ENCODE measurements at regions not wholly inside any gene's neighbourhood (a gene's known extent, or its start where the extent isn't known, plus 50 kb on each side); places are given as distances from the start of the nearest gene placed in this dataset.

GRCh38 chr13:65866138-65866537 is 1364.0 kb downstream of the PCDH9 start:
- no peak overlapping the region for H2BK120ac ChIP-seq (ENCODE audit: low read depth, low read length, poor library complexity, severe bottlenecking)
- H4K5ac ChIP-seq (ENCODE audit: insufficient read length, low read depth, low read length): no peak overlapping the region
- Mint-ChIP-seq H3K27me3 (ENCODE audit: low read depth) (no peaks in the 10 kb centered on the region), H3K4me3 (no peak overlapping the region), H3K4me1 (no peaks in the 10 kb centered on the region), H3K27ac (no peak overlapping the region), H3K9me3 (no peaks in the 10 kb centered on the region), H3K36me3 (ENCODE audit: insufficient read depth in 1 of 3, low read depth in 3 of 3) (no peaks in the 10 kb centered on the region)
- H2AFZ ChIP-seq (ENCODE audit: low read length): no peak overlapping the region
- no peak overlapping the region for H4K91ac ChIP-seq (ENCODE audit: insufficient read length, low read depth, low read length)
- H3K79me1 ChIP-seq (ENCODE audit: insufficient read depth, low read depth, low read length, poor library complexity, severe bottlenecking): no peaks in the 10 kb centered on the region
- no peak overlapping the region for H3K18ac ChIP-seq (ENCODE audit: insufficient read length, low read depth, low read length)
- H2BK5ac ChIP-seq (ENCODE audit: insufficient read length, low read length): no peak overlapping the region
- H3K79me2 ChIP-seq (ENCODE audit: insufficient read depth, low read length): no peaks in the 10 kb centered on the region
- no peak for DNase-seq
- H3K9ac ChIP-seq (ENCODE audit: extremely low read depth, insufficient read length, low read length): no peak overlapping the region
- H3K4me1 ChIP-seq (ENCODE audit: insufficient read depth, low read length): no peaks in the 10 kb centered on the region
- H4K8ac ChIP-seq (replicated peaks; ENCODE audit: insufficient read length, low read depth, low read length): no peak overlapping the region
- no peak overlapping the region for H3K23ac ChIP-seq (ENCODE audit: insufficient read length, low read depth, low read length)
- no peak for TF ChIP-seq CTCF (conservative IDR thresholded peaks at IDR 0.05)
- no CpG with 5 or more reads among the region's 6 CpGs for WGBS (ENCODE audit: extremely low coverage, insufficient read length, low lambda C conversion rate)
- no peak overlapping the region for H3K56ac ChIP-seq (ENCODE audit: insufficient read length, low read depth, low read length)
- H2BK12ac ChIP-seq (ENCODE audit: insufficient read length, low read depth, low read length): no peak overlapping the region
- no peak overlapping the region for H2BK15ac ChIP-seq (ENCODE audit: low read depth, low read length)
- no peak overlapping the region for H3K4ac ChIP-seq (ENCODE audit: low read depth, low read length)
- no peak overlapping the region for H3K14ac ChIP-seq (ENCODE audit: insufficient read depth, low read length)
- no peak overlapping the region for H2BK20ac ChIP-seq (ENCODE audit: low read depth, low read length, poor library complexity, severe bottlenecking)
- H3K23me2 ChIP-seq (ENCODE audit: insufficient read length, low read depth, low read length, poor library complexity, severe bottlenecking): no peaks in the 10 kb centered on the region
- no peak overlapping the region for H3K4me2 ChIP-seq (ENCODE audit: insufficient read depth, insufficient read length, low read length)
- no peak overlapping the region for H2AK5ac ChIP-seq (ENCODE audit: insufficient read length, low read length)
- H3T11ph ChIP-seq (ENCODE audit: low read length): no peak overlapping the region
- H3K27ac ChIP-seq (ENCODE audit: insufficient read length, low read depth, low read length): no peak overlapping the region
- no peaks in the 10 kb centered on the region; the same call in 1 of the 2 replicates for H3K27me3 ChIP-seq (ENCODE audit: insufficient read depth, low read length)
- no peaks in the 10 kb centered on the region for H4K20me1 ChIP-seq (ENCODE audit: control insufficient read depth, insufficient read depth, insufficient read length)
- H3K9me3 ChIP-seq (ENCODE audit: control insufficient read depth, low read depth, low read length): no peaks in the 10 kb centered on the region
